Esophagus muscularis mucosa (tissue), 4 donors: ENCODE measurements at regions not wholly inside any gene's neighbourhood (a gene's known extent, or its start where the extent isn't known, plus 50 kb on each side); places are given as distances from the start of the nearest gene placed in this dataset.

Experiments
- EP300 ChIP-seq: sonication (generic); formaldehyde crosslinking; IDR thresholded peaks from one replicate; pipeline ENCODE4 v1.6.1; 2017; ENCODE audit warnings: antibody characterized with exemption
- POLR2A ChIP-seq: fragments of 450-650 bp; IDR thresholded peaks from one replicate; pipeline ENCODE4 v1.6.1; 2017; ENCODE audit warnings: antibody characterized with exemption, moderate library complexity, mild to moderate bottlenecking, low read depth
- TF ChIP-seq, protein P1 (sequence below), 3 experiments: fragments of 200-600 bp in 2 of 3; fragments of 450-650 bp in 1 of 3; sonication (generic) in 2 of 3; IDR thresholded peaks; one replicate each; pipeline ENCODE4 v1.5.1; 2017 to 2019; ENCODE audit warnings: antibody characterized with exemption in 3 of 3, mild to moderate bottlenecking in 2 of 3, moderate library complexity in 1 of 3

GRCh38 chrX:68936126-68936525, 107.3 kb downstream of the EFNB1 start:
- TF ChIP-seq, protein P1, sequence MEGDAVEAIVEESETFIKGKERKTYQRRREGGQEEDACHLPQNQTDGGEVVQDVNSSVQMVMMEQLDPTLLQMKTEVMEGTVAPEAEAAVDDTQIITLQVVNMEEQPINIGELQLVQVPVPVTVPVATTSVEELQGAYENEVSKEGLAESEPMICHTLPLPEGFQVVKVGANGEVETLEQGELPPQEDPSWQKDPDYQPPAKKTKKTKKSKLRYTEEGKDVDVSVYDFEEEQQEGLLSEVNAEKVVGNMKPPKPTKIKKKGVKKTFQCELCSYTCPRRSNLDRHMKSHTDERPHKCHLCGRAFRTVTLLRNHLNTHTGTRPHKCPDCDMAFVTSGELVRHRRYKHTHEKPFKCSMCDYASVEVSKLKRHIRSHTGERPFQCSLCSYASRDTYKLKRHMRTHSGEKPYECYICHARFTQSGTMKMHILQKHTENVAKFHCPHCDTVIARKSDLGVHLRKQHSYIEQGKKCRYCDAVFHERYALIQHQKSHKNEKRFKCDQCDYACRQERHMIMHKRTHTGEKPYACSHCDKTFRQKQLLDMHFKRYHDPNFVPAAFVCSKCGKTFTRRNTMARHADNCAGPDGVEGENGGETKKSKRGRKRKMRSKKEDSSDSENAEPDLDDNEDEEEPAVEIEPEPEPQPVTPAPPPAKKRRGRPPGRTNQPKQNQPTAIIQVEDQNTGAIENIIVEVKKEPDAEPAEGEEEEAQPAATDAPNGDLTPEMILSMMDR (IDR thresholded peaks at IDR 0.05) = no peak
- no peak for TF ChIP-seq POLR2A
- TF ChIP-seq EP300 = no peak
